Stimulated activated CD4-positive, alpha-beta T cell treated with anti-CD3 and anti-CD28 coated beads, Interleukin-12 subunit alpha, Interleukin-12 subunit beta, amount 100 ng/mL, for 24 hours (primary cell): ENCODE measurements at regions not wholly inside any gene's neighbourhood (a gene's known extent, or its start where the extent isn't known, plus 50 kb on each side); places are given as distances from the start of the nearest gene placed in this dataset.

Experiments used
- DNase-seq, 2 experiments: peaks; one replicate each; pipeline ENCODE4 v3.0.0-alpha.2; 2020; ENCODE audit warnings: low read depth in 2 of 2

DNA sequence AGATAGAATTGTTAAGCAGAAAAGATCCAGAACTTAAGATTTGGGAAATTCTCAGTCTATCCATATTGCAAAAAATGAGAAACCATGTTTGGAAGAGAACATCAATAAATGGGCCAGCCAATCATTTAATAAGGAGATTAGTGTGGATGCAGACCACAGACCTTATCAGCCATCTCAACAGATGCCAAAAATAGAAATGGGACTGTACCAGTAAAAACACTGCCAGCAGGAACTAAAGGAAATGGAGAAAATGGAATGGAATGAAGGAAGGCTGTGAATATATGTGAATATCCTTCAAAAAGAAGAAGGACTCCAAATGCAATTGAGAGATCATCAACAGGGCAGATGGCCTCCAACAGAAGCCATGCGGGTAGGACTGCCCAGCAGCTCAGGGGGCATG, 52.7 kb upstream of the ZNF618 start:
- DNase-seq = no peak
